Astrocyte (in vitro differentiated cells and primary cell): ENCODE measurements at regions not wholly inside any gene's neighbourhood (a gene's known extent, or its start where the extent isn't known, plus 50 kb on each side); places are given as distances from the start of the nearest gene placed in this dataset.
"Not testable (repeated sequence)": the region's sequence is repeated elsewhere in the genome, so short reads cannot be mapped to it uniquely, and the experiment has no call there.

Source experiments
- DNase-seq: peaks from one replicate; pipeline ENCODE4 v3.0.0-alpha.2; 2010; ENCODE audit warnings: low read depth
- FAIRE-seq: peaks from 2 replicates; lab custom pipeline; 2011; peaks lifted over from hg19 to GRCh38; lab: Jason Lieb, UNC
- H2AFZ ChIP-seq: 2 replicates; pipeline ENCODE4 v1.6.0; 2012; ENCODE audit warnings: low read depth, low read length, inconsistent platforms
- H3K27ac ChIP-seq: 2 replicates; pipeline ENCODE4 v1.5.1; 2011; ENCODE audit warnings: low read depth, low read length, inconsistent platforms
- H3K27me3 ChIP-seq: 2 replicates; pipeline ENCODE4 v1.6.0; 2011; ENCODE audit warnings: low read length, inconsistent platforms; ENCODE audit not compliant: insufficient read depth
- H3K36me3 ChIP-seq: 2 replicates; pipeline ENCODE4 v1.5.1; 2011; ENCODE audit warnings: low read length, inconsistent platforms; ENCODE audit not compliant: insufficient read depth
- H3K4me1 ChIP-seq: 2 replicates; pipeline ENCODE4 v1.5.1; 2011; ENCODE audit warnings: low read length, inconsistent platforms; ENCODE audit not compliant: insufficient read depth
- H3K4me2 ChIP-seq: 2 replicates; pipeline ENCODE4 v1.6.0; 2012; ENCODE audit warnings: low read length, inconsistent platforms
- H3K4me3 ChIP-seq: 2 replicates; pipeline ENCODE4 v1.5.1; 2011; ENCODE audit warnings: low read depth, mild to moderate bottlenecking, low read length, inconsistent platforms; ENCODE audit not compliant: insufficient read depth
- H3K79me2 ChIP-seq: 2 replicates; pipeline ENCODE4 v1.6.0; 2012; ENCODE audit warnings: mild to moderate bottlenecking, low read length, inconsistent platforms; ENCODE audit not compliant: insufficient read depth
- H3K9ac ChIP-seq: 2 replicates; pipeline ENCODE4 v1.6.0; 2012; ENCODE audit warnings: mild to moderate bottlenecking, low read length, inconsistent platforms
- H3K9me3 ChIP-seq: 2 replicates; pipeline ENCODE4 v1.5.1; 2012; ENCODE audit warnings: low read depth, mild to moderate bottlenecking, low read length, inconsistent platforms; ENCODE audit not compliant: insufficient read depth
- H4K20me1 ChIP-seq: 2 replicates; pipeline ENCODE4 v1.6.0; 2012; ENCODE audit warnings: low read length, inconsistent platforms; ENCODE audit not compliant: insufficient read depth
- H3K27ac Mint-ChIP-seq: one replicate; pipeline ENCODE4 v1.8.0; 2021; ENCODE audit warnings: mild to moderate bottlenecking, mixed read lengths; ENCODE audit not compliant: unreplicated experiment
- H3K27me3 Mint-ChIP-seq: one replicate; pipeline ENCODE4 v1.8.0; 2021; ENCODE audit warnings: low read depth, mixed read lengths; ENCODE audit not compliant: unreplicated experiment
- H3K36me3 Mint-ChIP-seq: one replicate; pipeline ENCODE4 v1.8.0; 2021; ENCODE audit warnings: low read depth, mixed read lengths; ENCODE audit not compliant: unreplicated experiment
- H3K4me1 Mint-ChIP-seq: one replicate; pipeline ENCODE4 v1.8.0; 2021; ENCODE audit warnings: low read depth, mixed read lengths; ENCODE audit not compliant: unreplicated experiment
- H3K4me3 Mint-ChIP-seq: one replicate; pipeline ENCODE4 v1.8.0; 2021; ENCODE audit warnings: mild to moderate bottlenecking, moderate library complexity, mixed read lengths; ENCODE audit not compliant: unreplicated experiment
- H3K9me3 Mint-ChIP-seq: one replicate; pipeline ENCODE4 v1.8.0; 2021; ENCODE audit warnings: mild to moderate bottlenecking, mixed read lengths; ENCODE audit not compliant: unreplicated experiment
- EZH2 ChIP-seq: IDR thresholded peaks from 2 replicates; pipeline ENCODE4 v1.6.1; 2012; ENCODE audit warnings: mild to moderate bottlenecking, low read length, inconsistent platforms; ENCODE audit not compliant: insufficient read depth
- TF ChIP-seq, protein P1 (sequence below): IDR thresholded peaks from 2 replicates; pipeline ENCODE4 v1.5.1; 2011; ENCODE audit warnings: low read depth, mild to moderate bottlenecking, inconsistent platforms, low read length, moderate library complexity; ENCODE audit not compliant: insufficient read depth

DNA sequence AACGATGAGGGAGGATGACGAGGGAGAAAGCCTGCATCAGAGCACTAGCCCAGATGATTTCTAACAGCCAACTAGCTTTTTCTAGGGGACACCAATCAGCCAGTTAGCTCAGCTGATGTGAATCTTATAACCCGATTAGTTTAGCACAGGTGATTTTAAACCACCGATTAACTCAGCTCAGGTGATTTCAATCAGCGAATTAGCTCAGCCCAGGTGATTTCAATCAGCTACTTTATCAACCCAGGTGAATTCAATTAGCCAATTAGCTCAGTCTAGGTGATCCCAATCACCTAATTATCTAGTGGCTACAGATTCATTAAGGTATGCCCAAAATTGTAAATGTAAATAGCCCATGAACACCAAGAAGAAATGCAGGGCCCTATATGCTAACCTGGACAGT is 146.9 kb downstream of the ZNF486 start:
- DNase-seq: no peak
- H3K4me1 Mint-ChIP-seq: no peaks in the 10 kb centered on the region
- Histone ChIP-seq H2AFZ (no peak overlapping the region), H3K36me3 (no peaks in the 10 kb centered on the region), H4K20me1 (no peaks in the 10 kb centered on the region), H3K27me3 (no peaks in the 10 kb centered on the region), H3K79me2 (no peaks in the 10 kb centered on the region), H3K9me3 (no peaks in the 10 kb centered on the region), H3K9ac (no peak overlapping the region), H3K4me1 (no peaks in the 10 kb centered on the region), H3K27ac (no peak overlapping the region), H3K4me3 (no peak overlapping the region), H3K4me2 (no peak overlapping the region)
- H3K27me3 Mint-ChIP-seq: no peaks in the 10 kb centered on the region
- no peak overlapping the region for H3K4me3 Mint-ChIP-seq
- H3K27ac Mint-ChIP-seq: no peak overlapping the region
- no peak for FAIRE-seq
- no peaks in the 10 kb centered on the region for H3K9me3 Mint-ChIP-seq
- TF ChIP-seq, protein P1, sequence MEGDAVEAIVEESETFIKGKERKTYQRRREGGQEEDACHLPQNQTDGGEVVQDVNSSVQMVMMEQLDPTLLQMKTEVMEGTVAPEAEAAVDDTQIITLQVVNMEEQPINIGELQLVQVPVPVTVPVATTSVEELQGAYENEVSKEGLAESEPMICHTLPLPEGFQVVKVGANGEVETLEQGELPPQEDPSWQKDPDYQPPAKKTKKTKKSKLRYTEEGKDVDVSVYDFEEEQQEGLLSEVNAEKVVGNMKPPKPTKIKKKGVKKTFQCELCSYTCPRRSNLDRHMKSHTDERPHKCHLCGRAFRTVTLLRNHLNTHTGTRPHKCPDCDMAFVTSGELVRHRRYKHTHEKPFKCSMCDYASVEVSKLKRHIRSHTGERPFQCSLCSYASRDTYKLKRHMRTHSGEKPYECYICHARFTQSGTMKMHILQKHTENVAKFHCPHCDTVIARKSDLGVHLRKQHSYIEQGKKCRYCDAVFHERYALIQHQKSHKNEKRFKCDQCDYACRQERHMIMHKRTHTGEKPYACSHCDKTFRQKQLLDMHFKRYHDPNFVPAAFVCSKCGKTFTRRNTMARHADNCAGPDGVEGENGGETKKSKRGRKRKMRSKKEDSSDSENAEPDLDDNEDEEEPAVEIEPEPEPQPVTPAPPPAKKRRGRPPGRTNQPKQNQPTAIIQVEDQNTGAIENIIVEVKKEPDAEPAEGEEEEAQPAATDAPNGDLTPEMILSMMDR: no peak
- no peak for TF ChIP-seq EZH2
- no peaks in the 10 kb centered on the region for H3K36me3 Mint-ChIP-seq

DNA sequence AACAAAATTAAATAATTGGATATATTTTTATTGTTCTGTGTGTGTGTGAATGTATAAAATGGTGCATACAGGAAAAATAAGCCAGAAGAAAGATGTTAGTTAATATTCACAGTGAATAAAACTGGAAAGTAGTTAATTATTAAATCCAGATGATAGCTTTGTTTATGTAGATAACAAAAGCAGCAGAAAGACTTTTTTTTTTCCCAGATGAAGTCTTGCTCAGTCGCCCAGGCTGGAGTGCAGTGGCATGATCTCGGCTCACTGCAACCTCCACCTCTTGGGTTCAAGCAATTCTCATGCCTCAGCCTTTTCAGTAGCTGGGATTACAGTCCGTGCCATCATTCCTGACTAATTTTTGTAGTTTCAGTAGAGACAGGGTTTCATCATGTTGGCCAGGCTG is 140.1 kb downstream of the ZNF486 start:
- H3K4me1 ChIP-seq: no peaks in the 10 kb centered on the region
- H3K4me2 ChIP-seq: no peak overlapping the region
- no peak for FAIRE-seq
- Mint-ChIP-seq H3K36me3 (no peaks in the 10 kb centered on the region), H3K27me3 (no peaks in the 10 kb centered on the region), H3K4me3 (no peak overlapping the region), H3K9me3 (no peaks in the 10 kb centered on the region), H3K27ac (no peak overlapping the region), H3K4me1 (no peaks in the 10 kb centered on the region)
- no peak overlapping the region for H3K27ac ChIP-seq
- no peak overlapping the region for H3K4me3 ChIP-seq
- DNase-seq: no peak
- H3K79me2 ChIP-seq: no peaks in the 10 kb centered on the region
- no peaks in the 10 kb centered on the region for H3K36me3 ChIP-seq
- H3K27me3 ChIP-seq: no peaks in the 10 kb centered on the region
- H3K9ac ChIP-seq: no peak overlapping the region
- TF ChIP-seq EZH2: no peak
- TF ChIP-seq, protein P1: no peak
- H4K20me1 ChIP-seq: no peaks in the 10 kb centered on the region
- no peak overlapping the region for H2AFZ ChIP-seq
- H3K9me3 ChIP-seq: no peaks in the 10 kb centered on the region

DNA sequence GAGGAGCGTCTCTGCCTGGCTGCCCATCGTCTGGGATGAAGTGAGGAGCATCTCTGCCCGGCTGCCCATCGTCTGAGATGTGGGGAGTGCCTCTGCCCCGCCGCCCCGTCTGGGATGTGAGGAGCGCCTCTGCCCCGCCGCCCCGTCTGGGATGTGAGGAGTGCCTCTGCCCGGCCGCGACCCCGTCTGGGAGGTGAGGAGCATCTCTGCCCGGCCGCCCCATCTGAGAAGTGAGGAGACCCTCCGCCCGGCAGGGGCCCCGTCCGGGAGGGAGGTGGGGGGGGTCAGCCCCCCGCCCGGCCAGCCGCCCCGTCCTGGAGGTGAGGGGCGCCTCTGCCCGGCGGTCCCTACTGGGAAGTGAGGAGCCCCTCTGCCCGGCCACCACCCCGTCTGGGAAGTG is 129.3 kb downstream of the ZNF486 start:
- H3K4me1 ChIP-seq, H3K27me3 Mint-ChIP-seq, H3K4me3 Mint-ChIP-seq, H3K36me3 ChIP-seq, H4K20me1 ChIP-seq, H3K9me3 Mint-ChIP-seq, H2AFZ ChIP-seq, DNase-seq, H3K4me2 ChIP-seq, H3K4me1 Mint-ChIP-seq, H3K27me3 ChIP-seq, H3K9me3 ChIP-seq, H3K27ac ChIP-seq, H3K36me3 Mint-ChIP-seq, H3K9ac ChIP-seq, H3K4me3 ChIP-seq, H3K27ac Mint-ChIP-seq, H3K79me2 ChIP-seq, FAIRE-seq: not testable (repeated sequence)
